ENCODE measurements at regions not wholly inside any gene's neighbourhood (a gene's known extent, or its start where the extent isn't known, plus 50 kb on each side); places are given as distances from the start of the nearest gene placed in this dataset.
"Not testable (repeated sequence)": the region's sequence is repeated elsewhere in the genome, so short reads cannot be mapped to it uniquely, and the experiment has no call there.

- H3K36me3 Mint-ChIP-seq (ENCODE audit: low read depth); DNase-seq; H3K27ac Mint-ChIP-seq; H3K4me1 Mint-ChIP-seq; H3K4me3 Mint-ChIP-seq; ATAC-seq; H3K9me3 ChIP-seq (ENCODE audit: control insufficient read depth, low read length, poor library complexity, severe bottlenecking); H3K27me3 Mint-ChIP-seq: not testable (repeated sequence)
These were observed 119.0 kb downstream of the ZIC4 start for GRCh38 chr3:147287370-147287769.

- no peaks in the 10 kb centered on the region for H3K9me3 ChIP-seq (ENCODE audit: control insufficient read depth, low read length, poor library complexity, severe bottlenecking)
- H3K4me1 Mint-ChIP-seq: no peaks in the 10 kb centered on the region
- H3K36me3 Mint-ChIP-seq (ENCODE audit: low read depth): no peaks in the 10 kb centered on the region
- no peak for DNase-seq
- no peaks in the 10 kb centered on the region for H3K27me3 Mint-ChIP-seq
- H3K4me3 Mint-ChIP-seq: no peak overlapping the region
- H3K27ac Mint-ChIP-seq: no peak overlapping the region
- ATAC-seq: no peak
These were observed 136.4 kb downstream of the ZIC4 start for GRCh38 chr3:147269907-147270306.

- ATAC-seq (no peak), DNase-seq (no peak)
- no peak overlapping the region for H3K27ac Mint-ChIP-seq
- no peaks in the 10 kb centered on the region for H3K4me1 Mint-ChIP-seq
- no peak overlapping the region for H3K4me3 Mint-ChIP-seq
- H3K27me3 Mint-ChIP-seq: no peaks in the 10 kb centered on the region
- no peaks in the 10 kb centered on the region for H3K9me3 ChIP-seq (ENCODE audit: control insufficient read depth, low read length, poor library complexity, severe bottlenecking)
- no peaks in the 10 kb centered on the region for H3K36me3 Mint-ChIP-seq (ENCODE audit: low read depth)
These were observed 138.9 kb downstream of the ZIC4 start for GRCh38 chr3:147267434-147267833.

- ATAC-seq (no peak), DNase-seq (no peak)
- no peaks in the 10 kb centered on the region for H3K27me3 Mint-ChIP-seq
- no peak overlapping the region for H3K4me3 Mint-ChIP-seq
- H3K4me1 Mint-ChIP-seq: no peaks in the 10 kb centered on the region
- H3K36me3 Mint-ChIP-seq (ENCODE audit: low read depth): no peaks in the 10 kb centered on the region
- no peak overlapping the region for H3K27ac Mint-ChIP-seq
- H3K9me3 ChIP-seq (ENCODE audit: control insufficient read depth, low read length, poor library complexity, severe bottlenecking): no peaks in the 10 kb centered on the region
These were observed 148.4 kb downstream of the ZIC4 start for GRCh38 chr3:147257944-147258343.

GRCh38 chr3:147256739-147257138 lies 149.6 kb downstream of the ZIC4 start:
- no peaks in the 10 kb centered on the region for H3K9me3 ChIP-seq (ENCODE audit: control insufficient read depth, low read length, poor library complexity, severe bottlenecking)
- ATAC-seq: no peak
- Mint-ChIP-seq H3K36me3 (ENCODE audit: low read depth) (no peaks in the 10 kb centered on the region), H3K4me3 (no peak overlapping the region), H3K4me1 (no peaks in the 10 kb centered on the region), H3K27me3 (no peaks in the 10 kb centered on the region), H3K27ac (no peak overlapping the region)
- DNase-seq: no peak

- Mint-ChIP-seq H3K4me3 (no peak overlapping the region), H3K27ac (no peak overlapping the region), H3K4me1 (no peaks in the 10 kb centered on the region), H3K36me3 (ENCODE audit: low read depth) (no peaks in the 10 kb centered on the region), H3K27me3 (no peaks in the 10 kb centered on the region)
- H3K9me3 ChIP-seq (ENCODE audit: control insufficient read depth, low read length, poor library complexity, severe bottlenecking): no peaks in the 10 kb centered on the region
- ATAC-seq (no peak), DNase-seq (no peak)
These were observed 159.4 kb downstream of the ZIC4 start for GRCh38 chr3:147246906-147247305.

GRCh38 chr3:147245638-147246037 lies 160.7 kb downstream of the ZIC4 start:
- ATAC-seq; DNase-seq; H3K27ac Mint-ChIP-seq; H3K27me3 Mint-ChIP-seq; H3K4me3 Mint-ChIP-seq; H3K36me3 Mint-ChIP-seq (ENCODE audit: low read depth); H3K9me3 ChIP-seq (ENCODE audit: control insufficient read depth, low read length, poor library complexity, severe bottlenecking); H3K4me1 Mint-ChIP-seq: not testable (repeated sequence)

- not testable (repeated sequence) for H3K36me3 Mint-ChIP-seq (ENCODE audit: low read depth); H3K9me3 ChIP-seq (ENCODE audit: control insufficient read depth, low read length, poor library complexity, severe bottlenecking); H3K27me3 Mint-ChIP-seq; DNase-seq; ATAC-seq; H3K27ac Mint-ChIP-seq; H3K4me3 Mint-ChIP-seq; H3K4me1 Mint-ChIP-seq
These were observed 161.3 kb downstream of the ZIC4 start for GRCh38 chr3:147245022-147245421.

GRCh38 chr3:147244397-147244796 lies 161.9 kb downstream of the ZIC4 start:
- ATAC-seq (no peak), DNase-seq (no peak)
- Mint-ChIP-seq H3K36me3 (ENCODE audit: low read depth) (no peaks in the 10 kb centered on the region), H3K27ac (no peak overlapping the region), H3K4me3 (no peak overlapping the region), H3K27me3 (no peaks in the 10 kb centered on the region), H3K4me1 (no peaks in the 10 kb centered on the region)
- H3K9me3 ChIP-seq (ENCODE audit: control insufficient read depth, low read length, poor library complexity, severe bottlenecking): no peaks in the 10 kb centered on the region

GRCh38 chr3:147240581-147240980 lies 165.8 kb downstream of the ZIC4 start:
- H3K9me3 ChIP-seq (ENCODE audit: control insufficient read depth, low read length, poor library complexity, severe bottlenecking): no peaks in the 10 kb centered on the region
- ATAC-seq (no peak), DNase-seq (no peak)
- Mint-ChIP-seq H3K36me3 (ENCODE audit: low read depth) (no peaks in the 10 kb centered on the region), H3K27ac (no peak overlapping the region), H3K4me1 (no peaks in the 10 kb centered on the region), H3K4me3 (no peak overlapping the region), H3K27me3 (no peaks in the 10 kb centered on the region)

- DNase-seq (no peak), ATAC-seq (no peak)
- no peaks in the 10 kb centered on the region for H3K36me3 Mint-ChIP-seq (ENCODE audit: low read depth)
- no peaks in the 10 kb centered on the region for H3K27me3 Mint-ChIP-seq
- no peaks in the 10 kb centered on the region for H3K9me3 ChIP-seq (ENCODE audit: control insufficient read depth, low read length, poor library complexity, severe bottlenecking)
- H3K4me3 Mint-ChIP-seq: no peak overlapping the region
- H3K4me1 Mint-ChIP-seq: no peaks in the 10 kb centered on the region
- H3K27ac Mint-ChIP-seq: no peak overlapping the region
These were observed 168.4 kb downstream of the ZIC4 start for GRCh38 chr3:147237991-147238390.

- not testable (repeated sequence) for DNase-seq; H3K27ac Mint-ChIP-seq; H3K36me3 Mint-ChIP-seq (ENCODE audit: low read depth); H3K27me3 Mint-ChIP-seq; H3K4me3 Mint-ChIP-seq; H3K4me1 Mint-ChIP-seq; ATAC-seq; H3K9me3 ChIP-seq (ENCODE audit: control insufficient read depth, low read length, poor library complexity, severe bottlenecking)
These were observed 174.4 kb downstream of the ZIC4 start for GRCh38 chr3:147231980-147232379.

- no peaks in the 10 kb centered on the region for H3K36me3 Mint-ChIP-seq (ENCODE audit: low read depth)
- H3K27me3 Mint-ChIP-seq: no peaks in the 10 kb centered on the region
- no peaks in the 10 kb centered on the region for H3K4me1 Mint-ChIP-seq
- DNase-seq (no peak), ATAC-seq (no peak)
- no peaks in the 10 kb centered on the region for H3K9me3 ChIP-seq (ENCODE audit: control insufficient read depth, low read length, poor library complexity, severe bottlenecking)
- H3K27ac Mint-ChIP-seq: no peak overlapping the region
- no peak overlapping the region for H3K4me3 Mint-ChIP-seq
These were observed 175.2 kb downstream of the ZIC4 start for GRCh38 chr3:147231111-147231510.

- no peaks in the 10 kb centered on the region for H3K9me3 ChIP-seq (ENCODE audit: control insufficient read depth, low read length, poor library complexity, severe bottlenecking)
- Mint-ChIP-seq H3K27me3 (no peaks in the 10 kb centered on the region), H3K4me1 (no peaks in the 10 kb centered on the region), H3K4me3 (no peak overlapping the region), H3K36me3 (ENCODE audit: low read depth) (no peaks in the 10 kb centered on the region), H3K27ac (no peak overlapping the region)
- no peak for ATAC-seq
- no peak for DNase-seq
These were observed 184.1 kb downstream of the ZIC4 start for GRCh38 chr3:147222291-147222690.

- DNase-seq: no peak
These were observed 187.4 kb downstream of the ZIC4 start for GRCh38 chr3:147218965-147219364.

More at GRCh38 chr3:147218965-147219364, 187.4 kb downstream of the ZIC4 start:
- Mint-ChIP-seq H3K36me3 (ENCODE audit: low read depth) (no peaks in the 10 kb centered on the region), H3K4me3 (no peak overlapping the region), H3K27me3 (no peaks in the 10 kb centered on the region), H3K27ac (no peak overlapping the region), H3K4me1 (no peaks in the 10 kb centered on the region)
- no peak for ATAC-seq
- no peaks in the 10 kb centered on the region for H3K9me3 ChIP-seq (ENCODE audit: control insufficient read depth, low read length, poor library complexity, severe bottlenecking)
